ENCODE measurements at regions not wholly inside any gene's neighbourhood (a gene's known extent, or its start where the extent isn't known, plus 50 kb on each side); places are given as distances from the start of the nearest gene placed in this dataset.

DNA sequence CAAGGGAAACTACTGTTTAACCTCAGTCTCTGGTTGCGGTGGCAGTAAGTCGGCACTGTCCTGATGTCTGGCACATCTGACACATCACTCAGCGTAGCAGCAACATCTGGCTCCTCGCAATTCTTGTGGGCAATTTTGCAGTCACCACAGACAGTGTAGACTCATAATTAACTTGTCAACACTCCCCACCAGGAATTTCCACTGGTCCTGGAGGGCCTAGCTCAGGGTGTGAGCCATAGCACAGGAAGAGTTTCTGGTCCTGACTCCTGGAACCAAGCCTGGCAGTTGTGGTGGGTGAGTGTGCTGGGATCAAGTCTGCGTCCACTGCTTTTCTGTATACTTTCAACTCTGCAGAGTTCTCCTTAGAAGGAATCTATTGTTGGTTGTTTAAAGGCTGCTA is 209.7 kb downstream of the SNX19 start:
- TF ChIP-seq ZNF548 (tag by site-specific recombination; IDR thresholded peaks at IDR 0.05), result no peak
- TF ChIP-seq ZBTB21 (tag by site-specific recombination; IDR thresholded peaks at IDR 0.05), result no peak
- TF ChIP-seq, protein P1, sequence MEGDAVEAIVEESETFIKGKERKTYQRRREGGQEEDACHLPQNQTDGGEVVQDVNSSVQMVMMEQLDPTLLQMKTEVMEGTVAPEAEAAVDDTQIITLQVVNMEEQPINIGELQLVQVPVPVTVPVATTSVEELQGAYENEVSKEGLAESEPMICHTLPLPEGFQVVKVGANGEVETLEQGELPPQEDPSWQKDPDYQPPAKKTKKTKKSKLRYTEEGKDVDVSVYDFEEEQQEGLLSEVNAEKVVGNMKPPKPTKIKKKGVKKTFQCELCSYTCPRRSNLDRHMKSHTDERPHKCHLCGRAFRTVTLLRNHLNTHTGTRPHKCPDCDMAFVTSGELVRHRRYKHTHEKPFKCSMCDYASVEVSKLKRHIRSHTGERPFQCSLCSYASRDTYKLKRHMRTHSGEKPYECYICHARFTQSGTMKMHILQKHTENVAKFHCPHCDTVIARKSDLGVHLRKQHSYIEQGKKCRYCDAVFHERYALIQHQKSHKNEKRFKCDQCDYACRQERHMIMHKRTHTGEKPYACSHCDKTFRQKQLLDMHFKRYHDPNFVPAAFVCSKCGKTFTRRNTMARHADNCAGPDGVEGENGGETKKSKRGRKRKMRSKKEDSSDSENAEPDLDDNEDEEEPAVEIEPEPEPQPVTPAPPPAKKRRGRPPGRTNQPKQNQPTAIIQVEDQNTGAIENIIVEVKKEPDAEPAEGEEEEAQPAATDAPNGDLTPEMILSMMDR (tag by site-specific recombination; IDR thresholded peaks at IDR 0.05), result no peak
- TF ChIP-seq, protein P2, sequence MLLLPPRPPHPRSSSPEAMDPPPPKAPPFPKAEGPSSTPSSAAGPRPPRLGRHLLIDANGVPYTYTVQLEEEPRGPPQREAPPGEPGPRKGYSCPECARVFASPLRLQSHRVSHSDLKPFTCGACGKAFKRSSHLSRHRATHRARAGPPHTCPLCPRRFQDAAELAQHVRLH (tag by site-specific recombination; IDR thresholded peaks at IDR 0.05), result no peak
- no peak for TF ChIP-seq MYNN (tag by site-specific recombination; IDR thresholded peaks at IDR 0.05; ENCODE audit: borderline replicate concordance)
- no peak for TF ChIP-seq ZBTB8A (tag by site-specific recombination; IDR thresholded peaks at IDR 0.05)
- TF ChIP-seq, protein P3, sequence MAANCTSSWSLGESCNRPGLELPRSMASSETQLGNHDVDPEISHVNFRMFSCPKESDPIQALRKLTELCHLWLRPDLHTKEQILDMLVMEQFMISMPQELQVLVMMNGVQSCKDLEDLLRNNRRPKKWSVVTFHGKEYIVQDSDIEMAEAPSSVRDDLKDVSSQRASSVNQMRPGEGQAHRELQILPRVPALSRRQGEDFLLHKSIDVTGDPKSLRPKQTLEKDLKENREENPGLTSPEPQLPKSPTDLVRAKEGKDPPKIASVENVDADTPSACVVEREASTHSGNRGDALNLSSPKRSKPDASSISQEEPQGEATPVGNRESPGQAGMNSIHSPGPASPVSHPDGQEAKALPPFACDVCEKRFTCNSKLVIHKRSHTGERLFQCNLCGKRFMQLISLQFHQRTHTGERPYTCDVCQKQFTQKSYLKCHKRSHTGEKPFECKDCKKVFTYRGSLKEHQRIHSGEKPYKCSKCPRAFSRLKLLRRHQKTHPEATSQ (tag by site-specific recombination; IDR thresholded peaks at IDR 0.05), result no peak
- TF ChIP-seq ZNF175 (tag by site-specific recombination; IDR thresholded peaks at IDR 0.05), result no peak
- TF ChIP-seq, protein P4, sequence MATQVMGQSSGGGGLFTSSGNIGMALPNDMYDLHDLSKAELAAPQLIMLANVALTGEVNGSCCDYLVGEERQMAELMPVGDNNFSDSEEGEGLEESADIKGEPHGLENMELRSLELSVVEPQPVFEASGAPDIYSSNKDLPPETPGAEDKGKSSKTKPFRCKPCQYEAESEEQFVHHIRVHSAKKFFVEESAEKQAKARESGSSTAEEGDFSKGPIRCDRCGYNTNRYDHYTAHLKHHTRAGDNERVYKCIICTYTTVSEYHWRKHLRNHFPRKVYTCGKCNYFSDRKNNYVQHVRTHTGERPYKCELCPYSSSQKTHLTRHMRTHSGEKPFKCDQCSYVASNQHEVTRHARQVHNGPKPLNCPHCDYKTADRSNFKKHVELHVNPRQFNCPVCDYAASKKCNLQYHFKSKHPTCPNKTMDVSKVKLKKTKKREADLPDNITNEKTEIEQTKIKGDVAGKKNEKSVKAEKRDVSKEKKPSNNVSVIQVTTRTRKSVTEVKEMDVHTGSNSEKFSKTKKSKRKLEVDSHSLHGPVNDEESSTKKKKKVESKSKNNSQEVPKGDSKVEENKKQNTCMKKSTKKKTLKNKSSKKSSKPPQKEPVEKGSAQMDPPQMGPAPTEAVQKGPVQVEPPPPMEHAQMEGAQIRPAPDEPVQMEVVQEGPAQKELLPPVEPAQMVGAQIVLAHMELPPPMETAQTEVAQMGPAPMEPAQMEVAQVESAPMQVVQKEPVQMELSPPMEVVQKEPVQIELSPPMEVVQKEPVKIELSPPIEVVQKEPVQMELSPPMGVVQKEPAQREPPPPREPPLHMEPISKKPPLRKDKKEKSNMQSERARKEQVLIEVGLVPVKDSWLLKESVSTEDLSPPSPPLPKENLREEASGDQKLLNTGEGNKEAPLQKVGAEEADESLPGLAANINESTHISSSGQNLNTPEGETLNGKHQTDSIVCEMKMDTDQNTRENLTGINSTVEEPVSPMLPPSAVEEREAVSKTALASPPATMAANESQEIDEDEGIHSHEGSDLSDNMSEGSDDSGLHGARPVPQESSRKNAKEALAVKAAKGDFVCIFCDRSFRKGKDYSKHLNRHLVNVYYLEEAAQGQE (tag by site-specific recombination; IDR thresholded peaks at IDR 0.05), result no peak
- TF ChIP-seq, protein P5, sequence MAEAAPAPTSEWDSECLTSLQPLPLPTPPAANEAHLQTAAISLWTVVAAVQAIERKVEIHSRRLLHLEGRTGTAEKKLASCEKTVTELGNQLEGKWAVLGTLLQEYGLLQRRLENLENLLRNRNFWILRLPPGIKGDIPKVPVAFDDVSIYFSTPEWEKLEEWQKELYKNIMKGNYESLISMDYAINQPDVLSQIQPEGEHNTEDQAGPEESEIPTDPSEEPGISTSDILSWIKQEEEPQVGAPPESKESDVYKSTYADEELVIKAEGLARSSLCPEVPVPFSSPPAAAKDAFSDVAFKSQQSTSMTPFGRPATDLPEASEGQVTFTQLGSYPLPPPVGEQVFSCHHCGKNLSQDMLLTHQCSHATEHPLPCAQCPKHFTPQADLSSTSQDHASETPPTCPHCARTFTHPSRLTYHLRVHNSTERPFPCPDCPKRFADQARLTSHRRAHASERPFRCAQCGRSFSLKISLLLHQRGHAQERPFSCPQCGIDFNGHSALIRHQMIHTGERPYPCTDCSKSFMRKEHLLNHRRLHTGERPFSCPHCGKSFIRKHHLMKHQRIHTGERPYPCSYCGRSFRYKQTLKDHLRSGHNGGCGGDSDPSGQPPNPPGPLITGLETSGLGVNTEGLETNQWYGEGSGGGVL (tag by site-specific recombination; IDR thresholded peaks at IDR 0.05), result no peak
